GM23338 (cell line): ENCODE measurements at regions not wholly inside any gene's neighbourhood (a gene's known extent, or its start where the extent isn't known, plus 50 kb on each side); places are given as distances from the start of the nearest gene placed in this dataset.

Experiments
- ATAC-seq: fragments of 200-7000 bp; cut with Tn5 transposase; 3 replicates; pipeline ENCODE4 v1.9.1; 2020
- DNase-seq: peaks from one replicate; pipeline ENCODE4 v3.0.0-alpha.2; 2015; ENCODE audit warnings: low spot score
- H2AFZ ChIP-seq: fragments of 200-600 bp; sonication (generic); 2 replicates; pipeline ENCODE4 v1.8.0; 2016; ENCODE audit warnings: antibody characterized with exemption, mild to moderate bottlenecking, moderate library complexity
- H3F3A ChIP-seq: fragments of 200-600 bp; sonication (generic); replicated peaks from 2 replicates; pipeline ENCODE4 v1.8.0; 2017; ENCODE audit warnings: antibody characterized with exemption, mixed run types, low read depth
- H3K27ac ChIP-seq: fragments of 200-600 bp; sonication (generic); 2 replicates; pipeline ENCODE4 v1.6.1; 2016; ENCODE audit warnings: low read depth
- H3K27me3 ChIP-seq: fragments of 200-600 bp; sonication (generic); 2 replicates; pipeline ENCODE4 v1.8.0; 2016; ENCODE audit warnings: mild to moderate bottlenecking, mixed run types, moderate library complexity; ENCODE audit not compliant: insufficient read depth
- H3K36me3 ChIP-seq: fragments of 200-600 bp; sonication (generic); 2 replicates; pipeline ENCODE4 v1.8.0; 2016; ENCODE audit warnings: mild to moderate bottlenecking; ENCODE audit not compliant: insufficient read depth
- H3K4me1 ChIP-seq: fragments of 200-600 bp; sonication (generic); 2 replicates; pipeline ENCODE4 v1.8.0; 2016; ENCODE audit warnings: mild to moderate bottlenecking, moderate library complexity; ENCODE audit not compliant: insufficient read depth
- H3K4me2 ChIP-seq: fragments of 200-600 bp; sonication (generic); 2 replicates; pipeline ENCODE4 v1.7.1; 2017; ENCODE audit warnings: mixed run types
- H3K4me3 ChIP-seq: fragments of 200-600 bp; sonication (generic); 2 replicates; pipeline ENCODE4 v1.6.1; 2016; ENCODE audit warnings: mixed run types
- H3K79me2 ChIP-seq: fragments of 200-600 bp; sonication (generic); replicated peaks from 2 replicates; pipeline ENCODE4 v1.8.0; 2017; ENCODE audit warnings: mild to moderate bottlenecking; ENCODE audit not compliant: insufficient read depth
- H3K9me2 ChIP-seq: fragments of 200-600 bp; sonication (generic); 2 replicates; pipeline ENCODE4 v1.8.0; 2017; ENCODE audit not compliant: insufficient read depth
- H4K20me1 ChIP-seq: fragments of 200-600 bp; sonication (generic); replicated peaks from 2 replicates; pipeline ENCODE4 v1.8.0; 2017; ENCODE audit warnings: mild to moderate bottlenecking; ENCODE audit not compliant: insufficient read depth
- H3K27ac Mint-ChIP-seq: 2 replicates; pipeline ENCODE4 v1.8.0; 2020; ENCODE audit warnings: inconsistent platforms, mild to moderate bottlenecking, moderate library complexity, mixed read lengths
- H3K27me3 Mint-ChIP-seq: 3 replicates; pipeline ENCODE4 v1.8.0; 2022; ENCODE audit warnings: low read depth, mild to moderate bottlenecking, moderate library complexity, mixed read lengths, inconsistent platforms; ENCODE audit not compliant: insufficient read depth, poor library complexity
- H3K36me3 Mint-ChIP-seq: 3 replicates; pipeline ENCODE4 v1.8.0; 2021; ENCODE audit warnings: low read depth, mild to moderate bottlenecking, inconsistent platforms, moderate library complexity, mixed read lengths
- H3K4me1 Mint-ChIP-seq: 3 replicates; pipeline ENCODE4 v1.8.0; 2020; ENCODE audit warnings: mild to moderate bottlenecking, inconsistent platforms, mixed read lengths
- H3K4me3 Mint-ChIP-seq: 3 replicates; pipeline ENCODE4 v1.8.0; 2021; ENCODE audit warnings: moderate library complexity, mild to moderate bottlenecking, inconsistent platforms, mixed read lengths
- H3K9me3 Mint-ChIP-seq: 3 replicates; pipeline ENCODE4 v1.8.0; 2020; ENCODE audit warnings: moderate library complexity, mild to moderate bottlenecking, inconsistent platforms, mixed read lengths
- CREB1 ChIP-seq: fragments of 250-450 bp; sonication (Bioruptor Pico); IDR thresholded peaks from 2 replicates; pipeline ENCODE4 v1.5.0; 2020; ENCODE audit warnings: low read depth, mild to moderate bottlenecking, moderate library complexity
- JUNB ChIP-seq: IDR thresholded peaks from one replicate; pipeline ENCODE4 v1.6.1; 2016; ENCODE audit warnings: antibody characterized with exemption; ENCODE audit not compliant: unreplicated experiment
- STAT1 ChIP-seq: IDR thresholded peaks from one replicate; pipeline ENCODE4 v1.6.1; 2016; ENCODE audit warnings: antibody characterized with exemption; ENCODE audit not compliant: unreplicated experiment
- ZNF331 ChIP-seq: fragments of 250-450 bp; sonication (Bioruptor Pico); IDR thresholded peaks from 2 replicates; pipeline ENCODE4 v1.5.0; 2020; ENCODE audit warnings: low read depth, mild to moderate bottlenecking, moderate library complexity
- TF ChIP-seq, protein P1 (sequence below), 2 experiments: fragments of 200-600 bp in 1 of 2; sonication (generic) in 1 of 2; conservative IDR thresholded peaks; 2 replicates each; pipeline versions ENCODE4 v1.5.1 to v1.6.1; 2016 to 2017; ENCODE audit warnings: antibody characterized with exemption in 2 of 2, low read depth in 2 of 2, mild to moderate bottlenecking in 2 of 2, moderate library complexity in 1 of 2
- TF ChIP-seq, protein P2 (sequence below): fragments of 250-450 bp; sonication (Bioruptor Pico); IDR thresholded peaks from 2 replicates; pipeline ENCODE4 v1.5.0; 2020; ENCODE audit warnings: mild to moderate bottlenecking, moderate library complexity

DNA sequence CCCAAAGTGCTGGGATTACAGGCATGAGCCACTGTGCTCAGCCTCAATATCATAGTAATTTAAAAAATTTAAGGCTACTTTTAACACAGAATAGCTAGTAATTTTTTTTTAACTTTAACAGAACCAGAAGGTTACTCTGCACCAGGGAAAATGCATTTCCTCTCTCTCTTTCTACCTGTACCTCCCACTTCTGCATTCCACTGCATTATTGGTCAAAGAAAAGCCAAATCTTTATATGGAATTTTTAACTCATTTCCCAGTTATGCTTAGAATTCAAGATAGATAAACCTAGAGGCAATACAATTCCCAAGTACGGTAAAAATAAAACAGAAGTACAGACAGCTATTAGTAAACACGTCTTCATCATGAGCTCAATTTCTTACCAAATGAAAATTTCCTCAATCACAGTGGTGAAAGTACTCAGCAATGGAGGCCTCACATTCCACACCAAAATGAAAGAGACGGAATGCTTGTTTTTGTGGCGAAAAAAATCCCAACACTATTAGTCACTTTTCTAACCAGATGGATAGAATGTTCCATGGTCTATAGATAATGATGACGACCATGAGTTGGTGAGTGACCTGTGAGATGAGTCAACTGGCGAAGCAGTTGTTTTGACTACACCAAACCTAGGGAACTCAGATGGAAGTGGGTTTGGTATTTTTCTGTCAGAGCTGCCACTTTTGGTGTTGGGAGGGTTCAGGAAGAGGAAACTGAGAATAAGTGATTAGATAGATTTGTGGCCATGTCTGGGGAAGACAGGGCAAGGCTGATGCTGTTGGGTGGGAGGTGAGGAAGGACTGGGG lies 104.7 kb upstream of the SGK1 start:
- Mint-ChIP-seq H3K36me3 (peaks cover 18% of the 10 kb centered on the region), H3K27me3 (no peaks in the 10 kb centered on the region), H3K4me1 (no peaks in the 10 kb centered on the region; the same call in 2 of the 3 replicates), H3K4me3 (no peak overlapping the region), H3K9me3 (peaks cover 36% of the 10 kb centered on the region), H3K27ac (no peak overlapping the region)
- H3K4me1 ChIP-seq = no peaks in the 10 kb centered on the region; the same call in 1 of the 2 replicates
- ATAC-seq (no peak), DNase-seq (no peak)
- H3K4me2 ChIP-seq = no peak overlapping the region
- no peaks in the 10 kb centered on the region for H3K27me3 ChIP-seq
- no peak overlapping the region for H3K4me3 ChIP-seq
- no peak overlapping the region for H2AFZ ChIP-seq
- no peak overlapping the region for H3K27ac ChIP-seq
- TF ChIP-seq, protein P1, sequence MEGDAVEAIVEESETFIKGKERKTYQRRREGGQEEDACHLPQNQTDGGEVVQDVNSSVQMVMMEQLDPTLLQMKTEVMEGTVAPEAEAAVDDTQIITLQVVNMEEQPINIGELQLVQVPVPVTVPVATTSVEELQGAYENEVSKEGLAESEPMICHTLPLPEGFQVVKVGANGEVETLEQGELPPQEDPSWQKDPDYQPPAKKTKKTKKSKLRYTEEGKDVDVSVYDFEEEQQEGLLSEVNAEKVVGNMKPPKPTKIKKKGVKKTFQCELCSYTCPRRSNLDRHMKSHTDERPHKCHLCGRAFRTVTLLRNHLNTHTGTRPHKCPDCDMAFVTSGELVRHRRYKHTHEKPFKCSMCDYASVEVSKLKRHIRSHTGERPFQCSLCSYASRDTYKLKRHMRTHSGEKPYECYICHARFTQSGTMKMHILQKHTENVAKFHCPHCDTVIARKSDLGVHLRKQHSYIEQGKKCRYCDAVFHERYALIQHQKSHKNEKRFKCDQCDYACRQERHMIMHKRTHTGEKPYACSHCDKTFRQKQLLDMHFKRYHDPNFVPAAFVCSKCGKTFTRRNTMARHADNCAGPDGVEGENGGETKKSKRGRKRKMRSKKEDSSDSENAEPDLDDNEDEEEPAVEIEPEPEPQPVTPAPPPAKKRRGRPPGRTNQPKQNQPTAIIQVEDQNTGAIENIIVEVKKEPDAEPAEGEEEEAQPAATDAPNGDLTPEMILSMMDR (conservative IDR thresholded peaks at IDR 0.05; ENCODE audit: low read depth in 2 of 2) = no peak
- TF ChIP-seq ZNF331 (CRISPR knock-in tag) (no peak), JUNB (no peak), CREB1 (CRISPR knock-in tag) (no peak), STAT1 (no peak)
- TF ChIP-seq, protein P2, sequence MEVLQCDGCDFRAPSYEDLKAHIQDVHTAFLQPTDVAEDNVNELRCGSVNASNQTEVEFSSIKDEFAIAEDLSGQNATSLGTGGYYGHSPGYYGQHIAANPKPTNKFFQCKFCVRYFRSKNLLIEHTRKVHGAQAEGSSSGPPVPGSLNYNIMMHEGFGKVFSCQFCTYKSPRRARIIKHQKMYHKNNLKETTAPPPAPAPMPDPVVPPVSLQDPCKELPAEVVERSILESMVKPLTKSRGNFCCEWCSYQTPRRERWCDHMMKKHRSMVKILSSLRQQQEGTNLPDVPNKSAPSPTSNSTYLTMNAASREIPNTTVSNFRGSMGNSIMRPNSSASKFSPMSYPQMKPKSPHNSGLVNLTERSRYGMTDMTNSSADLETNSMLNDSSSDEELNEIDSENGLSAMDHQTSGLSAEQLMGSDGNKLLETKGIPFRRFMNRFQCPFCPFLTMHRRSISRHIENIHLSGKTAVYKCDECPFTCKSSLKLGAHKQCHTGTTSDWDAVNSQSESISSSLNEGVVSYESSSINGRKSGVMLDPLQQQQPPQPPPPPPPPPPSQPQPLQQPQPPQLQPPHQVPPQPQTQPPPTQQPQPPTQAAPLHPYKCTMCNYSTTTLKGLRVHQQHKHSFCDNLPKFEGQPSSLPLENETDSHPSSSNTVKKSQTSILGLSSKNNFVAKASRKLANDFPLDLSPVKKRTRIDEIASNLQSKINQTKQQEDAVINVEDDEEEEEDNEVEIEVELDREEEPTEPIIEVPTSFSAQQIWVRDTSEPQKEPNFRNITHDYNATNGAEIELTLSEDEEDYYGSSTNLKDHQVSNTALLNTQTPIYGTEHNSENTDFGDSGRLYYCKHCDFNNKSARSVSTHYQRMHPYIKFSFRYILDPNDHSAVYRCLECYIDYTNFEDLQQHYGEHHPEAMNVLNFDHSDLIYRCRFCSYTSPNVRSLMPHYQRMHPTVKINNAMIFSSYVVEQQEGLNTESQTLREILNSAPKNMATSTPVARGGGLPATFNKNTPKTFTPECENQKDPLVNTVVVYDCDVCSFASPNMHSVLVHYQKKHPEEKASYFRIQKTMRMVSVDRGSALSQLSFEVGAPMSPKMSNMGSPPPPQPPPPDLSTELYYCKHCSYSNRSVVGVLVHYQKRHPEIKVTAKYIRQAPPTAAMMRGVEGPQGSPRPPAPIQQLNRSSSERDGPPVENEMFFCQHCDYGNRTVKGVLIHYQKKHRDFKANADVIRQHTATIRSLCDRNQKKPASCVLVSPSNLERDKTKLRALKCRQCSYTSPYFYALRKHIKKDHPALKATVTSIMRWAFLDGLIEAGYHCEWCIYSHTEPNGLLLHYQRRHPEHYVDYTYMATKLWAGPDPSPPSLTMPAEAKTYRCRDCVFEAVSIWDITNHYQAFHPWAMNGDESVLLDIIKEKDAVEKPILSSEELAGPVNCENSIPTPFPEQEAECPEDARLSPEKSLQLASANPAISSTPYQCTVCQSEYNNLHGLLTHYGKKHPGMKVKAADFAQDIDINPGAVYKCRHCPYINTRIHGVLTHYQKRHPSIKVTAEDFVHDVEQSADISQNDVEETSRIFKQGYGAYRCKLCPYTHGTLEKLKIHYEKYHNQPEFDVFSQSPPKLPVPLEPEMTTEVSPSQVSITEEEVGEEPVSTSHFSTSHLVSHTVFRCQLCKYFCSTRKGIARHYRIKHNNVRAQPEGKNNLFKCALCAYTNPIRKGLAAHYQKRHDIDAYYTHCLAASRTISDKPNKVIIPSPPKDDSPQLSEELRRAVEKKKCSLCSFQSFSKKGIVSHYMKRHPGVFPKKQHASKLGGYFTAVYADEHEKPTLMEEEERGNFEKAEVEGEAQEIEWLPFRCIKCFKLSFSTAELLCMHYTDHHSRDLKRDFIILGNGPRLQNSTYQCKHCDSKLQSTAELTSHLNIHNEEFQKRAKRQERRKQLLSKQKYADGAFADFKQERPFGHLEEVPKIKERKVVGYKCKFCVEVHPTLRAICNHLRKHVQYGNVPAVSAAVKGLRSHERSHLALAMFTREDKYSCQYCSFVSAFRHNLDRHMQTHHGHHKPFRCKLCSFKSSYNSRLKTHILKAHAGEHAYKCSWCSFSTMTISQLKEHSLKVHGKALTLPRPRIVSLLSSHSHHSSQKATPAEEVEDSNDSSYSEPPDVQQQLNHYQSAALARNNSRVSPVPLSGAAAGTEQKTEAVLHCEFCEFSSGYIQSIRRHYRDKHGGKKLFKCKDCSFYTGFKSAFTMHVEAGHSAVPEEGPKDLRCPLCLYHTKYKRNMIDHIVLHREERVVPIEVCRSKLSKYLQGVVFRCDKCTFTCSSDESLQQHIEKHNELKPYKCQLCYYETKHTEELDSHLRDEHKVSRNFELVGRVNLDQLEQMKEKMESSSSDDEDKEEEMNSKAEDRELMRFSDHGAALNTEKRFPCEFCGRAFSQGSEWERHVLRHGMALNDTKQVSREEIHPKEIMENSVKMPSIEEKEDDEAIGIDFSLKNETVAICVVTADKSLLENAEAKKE (CRISPR knock-in tag) = no peak
- no peaks in the 10 kb centered on the region for H3K79me2 ChIP-seq
- H3K9me2 ChIP-seq = peaks cover 7% of the 10 kb centered on the region; the same call in 1 of the 2 replicates
- no peaks in the 10 kb centered on the region for H4K20me1 ChIP-seq
- H3F3A ChIP-seq = no peaks in the 10 kb centered on the region
- H3K36me3 ChIP-seq = no peaks in the 10 kb centered on the region
